Rectal smooth muscle tissue (tissue), 1 donor: ENCODE measurements at regions not wholly inside any gene's neighbourhood (a gene's known extent, or its start where the extent isn't known, plus 50 kb on each side); places are given as distances from the start of the nearest gene placed in this dataset.
"Not testable (repeated sequence)": the region's sequence is repeated elsewhere in the genome, so short reads cannot be mapped to it uniquely, and the experiment has no call there.

Experiments used
- H3K27ac ChIP-seq: one replicate; pipeline ENCODE4 v1.7.0; 2013; ENCODE audit warnings: low read depth, low read length, inconsistent platforms
- H3K27me3 ChIP-seq: one replicate; pipeline ENCODE4 v1.7.0; 2013; ENCODE audit warnings: low read length; ENCODE audit not compliant: control insufficient read depth, insufficient read depth
- H3K36me3 ChIP-seq: one replicate; pipeline ENCODE4 v1.7.0; 2013; ENCODE audit warnings: low read length; ENCODE audit not compliant: control insufficient read depth, insufficient read depth
- H3K4me1 ChIP-seq: one replicate; pipeline ENCODE4 v1.7.0; 2013; ENCODE audit warnings: low read length; ENCODE audit not compliant: control insufficient read depth, insufficient read depth
- H3K4me3 ChIP-seq: one replicate; pipeline ENCODE4 v1.7.0; 2013; ENCODE audit warnings: low read length
- H3K9ac ChIP-seq: one replicate; pipeline ENCODE4 v1.7.0; 2013; ENCODE audit warnings: low read length

GRCh38 chr6:18039481-18039880 lies 52.0 kb upstream of the KIF13A start:
- H3K4me3 ChIP-seq = no peak overlapping the region
- H3K27ac ChIP-seq = no peak overlapping the region
- H3K9ac ChIP-seq = no peak overlapping the region
- peaks cover 7% of the 10 kb centered on the region for H3K4me1 ChIP-seq
- no peaks in the 10 kb centered on the region for H3K27me3 ChIP-seq
- H3K36me3 ChIP-seq = no peaks in the 10 kb centered on the region

- not testable (repeated sequence) for H3K9ac ChIP-seq, H3K27me3 ChIP-seq, H3K4me1 ChIP-seq, H3K27ac ChIP-seq, H3K36me3 ChIP-seq, H3K4me3 ChIP-seq
Measured at GRCh38 chr6:18038235-18038634, 50.8 kb upstream of the KIF13A start.
